ENCODE measurements at regions not wholly inside any gene's neighbourhood (a gene's known extent, or its start where the extent isn't known, plus 50 kb on each side); places are given as distances from the start of the nearest gene placed in this dataset.

DNA sequence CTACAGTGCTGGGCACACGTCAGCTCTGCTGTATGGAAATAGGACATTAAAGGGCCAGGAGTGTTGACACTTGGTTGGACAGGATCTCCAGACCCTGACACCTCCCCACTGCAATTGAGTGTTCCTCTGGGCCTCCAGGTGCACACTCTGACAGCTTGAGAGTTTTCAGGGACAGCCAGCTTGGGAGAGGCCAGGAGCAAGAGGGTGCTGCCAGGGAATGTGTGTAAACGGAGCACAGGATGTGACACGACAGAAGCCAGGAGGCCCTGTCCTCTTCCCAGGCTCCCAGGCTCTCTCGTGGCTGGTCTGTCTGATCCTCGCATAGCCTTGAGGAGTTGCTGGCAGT, 318.1 kb upstream of the HS6ST1 start:
- Histone ChIP-seq H2AFZ (ENCODE audit: low read length) (no peak overlapping the region), H4K20me1 (ENCODE audit: insufficient read depth, low read length) (no peaks in the 10 kb centered on the region), H3K27ac (ENCODE audit: extremely low read length, insufficient read depth, low read length) (no peak overlapping the region), H3K79me2 (ENCODE audit: insufficient read depth, low read length) (no peaks in the 10 kb centered on the region), H3K9me3 (ENCODE audit: low read length) (no peaks in the 10 kb centered on the region), H3K4me1 (ENCODE audit: insufficient read depth, low read length) (no peaks in the 10 kb centered on the region), H3K9ac (ENCODE audit: insufficient read depth, low read depth, low read length) (no peak overlapping the region), H3K4me3 (replicated peaks in 1 of 3; ENCODE audit: insufficient read depth in 1 of 3, low read depth in 2 of 3, low read length in 3 of 3) (no peak overlapping the region), H3K27me3 (ENCODE audit: control insufficient read depth in 1 of 2, insufficient read depth in 2 of 2, low read length in 2 of 2) (peaks cover 2 to 34% of the 10 kb centered on the region in 2 experiments; a peak in 4 of 5 replicates), H3K36me3 (replicated peaks in 1 of 2; ENCODE audit: control insufficient read depth in 1 of 2, insufficient read depth in 2 of 2, low read length in 2 of 2) (no peaks in the 10 kb centered on the region), H3K4me2 (ENCODE audit: low read depth, low read length) (no peak overlapping the region)
- intact Hi-C loops (cut with micrococcal nuclease; ENCODE audit: unreplicated experiment) (no loop called here), in situ Hi-C loops (cut with HindIII; ENCODE audit: extremely low pct_ligation_motif_present, low pct_unique_long_range_greater_than_20kb) (loop anchor here (25.0 kb wide), 1 partner anchor 574 kb away; no protein-coding TSS in a partner anchor)
- ChIA-PET POLR2A (no interaction called here), CTCF (ENCODE audit: low intra/inter-chr PET ratio, low total read pairs) (no interaction called here)
- peak; percentile 19; the same call in 1 of the 3 replicates for ATAC-seq
- TF ChIP-seq ZNF709 (CRISPR knock-in tag; IDR thresholded peaks at IDR 0.05) (no peak), ONECUT2 (CRISPR knock-in tag; IDR thresholded peaks at IDR 0.05) (no peak), THAP11 (CRISPR knock-in tag; IDR thresholded peaks at IDR 0.05) (no peak), MAFK (conservative IDR thresholded peaks at IDR 0.05 in 1 of 2, IDR thresholded peaks at IDR 0.05 in 1 of 2; ENCODE audit: low read length in 2 of 2) (no peak), NKX3-1 (CRISPR knock-in tag; IDR thresholded peaks at IDR 0.05) (no peak), ELF3 (CRISPR knock-in tag; IDR thresholded peaks at IDR 0.05) (no peak), CHCHD3 (CRISPR knock-in tag; IDR thresholded peaks at IDR 0.05) (no peak), ESRRA (CRISPR knock-in tag; IDR thresholded peaks at IDR 0.05; ENCODE audit: low read depth) (no peak), DNMT1 (CRISPR knock-in tag; IDR thresholded peaks at IDR 0.05) (no peak), YEATS2 (CRISPR knock-in tag; IDR thresholded peaks at IDR 0.05; ENCODE audit: borderline replicate concordance) (no peak), SETDB1 (CRISPR knock-in tag; IDR thresholded peaks at IDR 0.05; ENCODE audit: borderline replicate concordance) (no peak), HNRNPH1 (optimal IDR thresholded peaks at IDR 0.05; ENCODE audit: low read depth, low read length) (no peak), ZNF432 (CRISPR knock-in tag; IDR thresholded peaks at IDR 0.05; ENCODE audit: borderline replicate concordance) (no peak), ZSCAN20 (CRISPR knock-in tag; IDR thresholded peaks at IDR 0.05; ENCODE audit: borderline replicate concordance) (no peak), ZNF235 (CRISPR knock-in tag; IDR thresholded peaks at IDR 0.05; ENCODE audit: borderline replicate concordance) (no peak), ZZZ3 (CRISPR knock-in tag; IDR thresholded peaks at IDR 0.05; ENCODE audit: borderline replicate concordance) (no peak), ZNF546 (CRISPR knock-in tag; conservative IDR thresholded peaks at IDR 0.05) (no peak)
- TF ChIP-seq, protein P1, sequence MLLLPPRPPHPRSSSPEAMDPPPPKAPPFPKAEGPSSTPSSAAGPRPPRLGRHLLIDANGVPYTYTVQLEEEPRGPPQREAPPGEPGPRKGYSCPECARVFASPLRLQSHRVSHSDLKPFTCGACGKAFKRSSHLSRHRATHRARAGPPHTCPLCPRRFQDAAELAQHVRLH (CRISPR knock-in tag; IDR thresholded peaks at IDR 0.05; ENCODE audit: borderline replicate concordance, low read depth) = no peak
- TF ChIP-seq, protein P2, sequence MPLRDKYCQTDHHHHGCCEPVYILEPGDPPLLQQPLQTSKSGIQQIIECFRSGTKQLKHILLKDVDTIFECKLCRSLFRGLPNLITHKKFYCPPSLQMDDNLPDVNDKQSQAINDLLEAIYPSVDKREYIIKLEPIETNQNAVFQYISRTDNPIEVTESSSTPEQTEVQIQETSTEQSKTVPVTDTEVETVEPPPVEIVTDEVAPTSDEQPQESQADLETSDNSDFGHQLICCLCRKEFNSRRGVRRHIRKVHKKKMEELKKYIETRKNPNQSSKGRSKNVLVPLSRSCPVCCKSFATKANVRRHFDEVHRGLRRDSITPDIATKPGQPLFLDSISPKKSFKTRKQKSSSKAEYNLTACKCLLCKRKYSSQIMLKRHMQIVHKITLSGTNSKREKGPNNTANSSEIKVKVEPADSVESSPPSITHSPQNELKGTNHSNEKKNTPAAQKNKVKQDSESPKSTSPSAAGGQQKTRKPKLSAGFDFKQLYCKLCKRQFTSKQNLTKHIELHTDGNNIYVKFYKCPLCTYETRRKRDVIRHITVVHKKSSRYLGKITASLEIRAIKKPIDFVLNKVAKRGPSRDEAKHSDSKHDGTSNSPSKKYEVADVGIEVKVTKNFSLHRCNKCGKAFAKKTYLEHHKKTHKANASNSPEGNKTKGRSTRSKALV (CRISPR knock-in tag; IDR thresholded peaks at IDR 0.05) = no peak
- TF ChIP-seq, protein P3, sequence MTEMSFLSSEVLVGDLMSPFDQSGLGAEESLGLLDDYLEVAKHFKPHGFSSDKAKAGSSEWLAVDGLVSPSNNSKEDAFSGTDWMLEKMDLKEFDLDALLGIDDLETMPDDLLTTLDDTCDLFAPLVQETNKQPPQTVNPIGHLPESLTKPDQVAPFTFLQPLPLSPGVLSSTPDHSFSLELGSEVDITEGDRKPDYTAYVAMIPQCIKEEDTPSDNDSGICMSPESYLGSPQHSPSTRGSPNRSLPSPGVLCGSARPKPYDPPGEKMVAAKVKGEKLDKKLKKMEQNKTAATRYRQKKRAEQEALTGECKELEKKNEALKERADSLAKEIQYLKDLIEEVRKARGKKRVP (CRISPR knock-in tag; IDR thresholded peaks at IDR 0.05) = no peak
- BruUV-seq (replicated peaks) = no TSS peak
- no peak for FAIRE-seq
- WGBS (ENCODE audit: low lambda C conversion rate) = 30% methylated on average over 4 of the region's 5 CpGs
- DNase-seq (ENCODE audit: low spot score) = no peak
